GM12874 (cell line): ENCODE measurements at regions not wholly inside any gene's neighbourhood (a gene's known extent, or its start where the extent isn't known, plus 50 kb on each side); places are given as distances from the start of the nearest gene placed in this dataset.

Experiments used
- CTCF ChIP-seq: IDR thresholded peaks from 2 replicates; pipeline ENCODE4 v1.5.1; 2011; ENCODE audit warnings: low read depth, mild to moderate bottlenecking, control low read depth, low read length, moderate library complexity; ENCODE audit not compliant: insufficient read depth

GRCh38 chrX:134732152-134732551 is 64.9 kb downstream of the PABIR2 start:
- no peak for TF ChIP-seq CTCF

- 0 out of 2 replicates have a peak, but pooled peaks have one; percentile 10 for TF ChIP-seq CTCF
Measured at GRCh38 chrX:134727363-134727762, 69.1 kb upstream of the PLAC1 start.

DNA sequence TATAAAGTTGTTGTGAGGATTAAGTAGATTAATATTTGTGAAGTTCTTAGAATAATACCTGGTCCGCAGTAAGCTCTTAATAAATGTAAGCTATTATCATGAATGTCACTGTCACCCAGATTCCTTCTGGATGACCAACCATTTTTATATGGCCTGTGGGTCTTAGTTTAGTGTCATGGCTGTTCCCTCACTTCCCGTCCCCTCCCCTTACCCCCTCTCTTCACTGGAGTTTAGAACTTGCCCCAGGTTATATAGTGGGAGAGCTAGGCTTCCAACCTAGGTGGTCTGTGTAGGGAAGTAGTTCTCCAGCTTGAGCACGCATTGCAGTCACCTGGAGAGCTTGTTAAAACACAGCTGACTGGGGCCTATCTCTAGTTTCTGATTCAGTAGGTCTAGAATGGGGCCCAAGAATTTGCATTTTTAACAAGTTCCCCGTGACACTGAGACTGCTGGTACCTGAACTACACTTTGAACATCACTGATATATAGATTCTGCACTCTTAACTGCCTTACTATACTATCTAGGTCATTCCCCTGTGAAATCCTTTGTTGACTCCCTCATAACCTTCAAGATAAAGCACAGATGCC is 66.9 kb upstream of the PLAC1 start:
- no peak for TF ChIP-seq CTCF

DNA sequence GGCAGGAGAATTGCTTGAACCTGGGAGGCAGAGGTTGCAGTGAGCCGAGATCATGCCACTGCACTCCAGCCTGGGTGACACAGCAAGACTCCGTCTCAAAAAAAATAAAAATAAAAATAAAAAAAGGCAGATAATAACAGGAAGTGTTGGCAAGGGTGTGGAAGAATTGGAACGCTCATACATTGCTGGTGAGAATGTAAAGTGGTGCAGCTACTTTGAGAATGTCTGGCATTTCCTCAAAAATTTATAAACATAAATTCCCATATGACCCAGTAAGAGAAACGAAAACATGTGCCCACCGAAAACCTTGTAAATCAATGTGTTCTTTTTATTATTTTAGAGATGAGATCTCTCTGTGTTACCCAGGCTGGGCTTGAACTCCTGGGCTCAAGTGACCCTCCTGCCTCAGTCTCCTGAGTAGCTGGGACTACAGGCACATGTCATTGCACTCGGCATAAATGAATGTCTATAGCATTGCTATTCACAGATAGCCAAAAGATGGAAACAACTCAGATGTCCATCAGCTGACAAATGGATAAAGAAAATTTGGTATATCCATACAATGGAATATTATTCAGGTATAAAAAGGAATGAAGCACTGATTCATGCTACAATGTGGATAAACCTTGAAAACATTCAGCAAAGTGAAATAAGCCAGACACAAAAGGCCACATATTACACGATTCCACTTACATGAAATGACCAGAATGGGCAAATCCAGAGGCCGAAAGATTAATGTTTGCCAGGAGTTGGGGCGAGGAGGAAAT is 63.7 kb upstream of the PLAC1 start:
- TF ChIP-seq CTCF = no peak

DNA sequence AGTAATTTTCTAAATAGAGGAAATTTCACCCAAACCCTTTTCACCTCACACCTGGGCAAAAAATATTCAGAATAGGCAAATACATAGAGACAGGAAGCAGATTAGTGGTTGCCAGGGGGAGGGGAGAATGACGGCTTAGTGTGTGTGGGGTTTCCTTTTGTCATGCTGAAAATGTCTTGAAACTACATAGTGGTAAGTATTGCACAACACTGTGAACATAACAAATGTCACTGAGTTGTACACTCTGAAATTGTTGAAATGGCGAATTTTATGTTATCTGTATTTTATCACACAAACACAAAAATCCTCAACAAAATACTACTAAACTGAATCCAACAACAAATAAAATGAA is 60.7 kb upstream of the PLAC1 start:
- TF ChIP-seq CTCF = no peak

- TF ChIP-seq CTCF = no peak
Measured at GRCh38 chrX:134718105-134718965, 60.1 kb upstream of the PLAC1 start.

DNA sequence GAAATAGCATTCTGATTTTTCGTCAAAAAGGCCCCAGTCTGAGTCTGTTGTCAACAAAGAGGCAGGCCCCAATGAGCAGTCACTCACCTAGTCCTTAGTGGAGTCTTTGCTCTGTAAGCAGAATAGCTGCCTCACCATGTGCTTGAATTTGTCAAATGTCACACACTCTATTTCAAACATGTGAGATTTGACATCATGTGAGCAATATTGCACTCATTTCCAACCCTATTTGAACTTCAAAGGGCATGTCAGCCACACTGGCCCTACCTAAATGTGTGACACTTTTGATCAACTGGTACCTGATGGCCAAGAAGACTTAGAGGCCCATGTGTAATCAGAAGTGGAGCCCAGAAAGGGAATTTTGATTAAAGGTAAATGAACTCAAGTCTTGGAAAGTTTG is 59.4 kb upstream of the PLAC1 start:
- no peak for TF ChIP-seq CTCF
